CD4-positive, alpha-beta T cell treated with Interleukin-21 for 1 hour (primary cell): ENCODE measurements at regions not wholly inside any gene's neighbourhood (a gene's known extent, or its start where the extent isn't known, plus 50 kb on each side); places are given as distances from the start of the nearest gene placed in this dataset.

Experiments used
- DNase-seq: peaks from one replicate; pipeline ENCODE4 v3.0.0-alpha.2; 2020

DNA sequence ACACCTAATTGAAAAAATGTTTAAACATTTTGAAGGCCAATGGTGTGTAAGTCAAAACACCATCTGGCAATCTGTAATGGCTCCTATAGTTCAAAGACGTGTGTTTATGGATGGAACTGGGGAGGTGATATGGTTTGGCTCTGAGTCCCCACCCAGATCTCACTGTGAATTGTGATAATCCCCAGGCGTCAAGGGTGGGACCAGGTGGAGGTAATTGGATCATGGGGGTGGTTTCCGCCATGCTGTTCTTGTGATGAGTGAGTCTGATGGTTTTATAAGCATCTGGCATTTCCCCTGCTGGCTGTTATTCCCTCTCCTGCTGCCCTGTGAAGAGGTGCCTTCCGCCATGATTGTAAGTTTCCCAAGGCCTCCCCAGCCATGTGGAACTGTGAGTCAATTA, 52.2 kb downstream of the ADRA2C start:
- DNase-seq, result no peak

DNA sequence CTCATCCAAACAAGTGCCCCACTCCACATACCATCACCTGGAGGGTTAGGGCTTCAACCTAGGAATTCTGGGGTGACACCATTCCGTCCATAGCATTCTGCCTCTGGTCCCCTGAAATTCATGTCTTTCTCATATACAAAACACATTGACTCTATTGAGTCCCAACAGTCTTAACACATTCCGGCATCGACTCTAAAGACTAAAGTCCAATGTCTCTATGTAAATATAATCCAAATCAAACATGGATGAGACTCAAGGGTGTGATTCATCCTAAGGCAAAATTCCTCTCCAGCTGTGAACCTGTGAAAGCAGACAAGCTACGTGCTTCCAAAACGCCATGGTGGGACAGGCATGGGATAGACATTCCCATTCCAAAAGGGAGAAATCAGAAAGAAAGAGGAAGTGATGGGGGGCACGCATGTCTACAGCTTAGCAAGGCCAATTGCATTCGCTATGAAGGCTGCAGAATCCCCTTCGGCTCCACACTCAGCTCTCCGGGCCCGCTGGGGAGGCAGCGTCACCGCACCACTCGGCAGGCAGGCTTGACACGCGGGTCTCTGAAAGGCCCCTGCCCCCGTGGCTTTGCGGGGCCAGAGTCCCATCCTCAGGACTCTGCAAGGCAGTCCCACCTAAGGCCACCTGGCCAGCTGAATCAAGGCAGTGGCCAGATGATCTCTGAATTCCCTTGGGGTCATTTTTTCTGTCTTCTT, 53.2 kb downstream of the ADRA2C start:
- no peak for DNase-seq

DNA sequence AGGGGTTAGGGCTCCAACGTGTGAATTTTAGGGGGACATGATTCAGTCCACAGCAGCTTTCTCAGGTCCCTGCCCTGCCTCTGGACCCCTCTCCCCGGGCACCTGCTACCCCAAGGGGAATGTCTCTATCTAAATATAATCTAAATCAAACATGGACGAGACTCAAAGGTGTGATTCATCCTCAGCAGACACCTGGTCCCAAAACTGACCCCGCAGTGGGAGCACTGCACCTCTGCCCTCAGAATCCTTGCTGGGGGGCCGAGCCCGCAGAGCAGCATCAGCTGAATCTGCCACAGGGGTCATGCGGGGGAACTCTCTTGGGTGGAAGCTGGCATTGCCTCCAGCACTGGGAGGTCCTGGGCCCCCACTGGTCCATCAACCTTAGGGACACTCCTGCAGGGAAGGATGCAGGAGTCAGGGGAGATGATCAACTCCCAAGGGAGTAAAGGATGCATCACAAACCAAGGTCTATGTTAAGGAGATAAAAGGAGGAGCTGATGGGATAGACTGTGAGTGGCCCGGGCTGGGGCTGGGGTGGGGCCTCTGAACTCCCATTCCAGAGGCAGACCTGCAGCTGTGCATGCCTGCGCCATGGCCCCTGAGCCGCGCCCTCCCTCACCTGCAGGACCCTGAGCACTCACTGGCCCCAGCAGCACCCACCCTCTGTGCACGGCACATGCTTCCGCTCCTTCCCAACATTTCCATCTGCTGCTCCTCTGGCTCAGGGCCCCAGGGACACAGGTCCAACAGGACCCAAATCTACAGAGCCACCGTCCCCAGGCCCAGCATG, 54.0 kb downstream of the ADRA2C start:
- DNase-seq, result no peak

DNA sequence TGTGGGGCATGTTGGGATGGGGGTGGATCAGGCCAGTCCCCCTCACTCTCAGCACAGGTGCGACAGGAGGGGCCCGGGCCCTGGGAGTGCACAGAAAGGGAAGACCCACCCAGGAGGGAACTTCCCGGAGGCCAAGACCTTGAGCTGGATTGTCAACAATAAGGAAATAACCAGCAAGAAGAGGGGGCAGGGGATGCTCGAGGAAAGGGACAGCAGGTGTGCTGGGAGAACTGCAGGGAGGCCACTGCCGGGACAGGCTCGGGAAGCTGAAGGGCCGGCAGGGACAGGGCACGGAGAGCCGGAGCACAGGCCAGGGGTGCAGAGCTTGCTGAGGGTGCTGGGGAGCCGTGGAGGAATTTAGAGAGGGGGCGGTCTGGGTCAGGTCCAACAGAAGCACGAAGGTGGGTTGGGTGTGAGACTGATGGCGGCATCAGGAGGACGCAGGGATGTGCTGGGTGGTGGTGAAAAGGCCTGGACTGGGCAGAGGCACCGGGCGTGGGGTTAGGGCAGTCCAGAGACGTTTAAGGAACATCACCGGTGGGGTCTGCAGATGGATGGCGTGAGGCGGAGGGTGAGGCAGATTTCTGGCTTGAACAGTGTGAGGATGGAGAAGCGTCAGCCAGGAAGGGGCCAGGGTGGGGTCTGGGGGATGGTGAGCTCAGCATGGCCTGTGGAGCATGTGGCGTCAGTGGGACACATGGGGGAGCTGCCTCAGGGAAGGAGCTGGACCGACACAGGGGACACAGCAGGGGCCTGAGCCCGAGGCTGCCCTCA, 54.8 kb downstream of the ADRA2C start:
- DNase-seq, result no peak

DNA sequence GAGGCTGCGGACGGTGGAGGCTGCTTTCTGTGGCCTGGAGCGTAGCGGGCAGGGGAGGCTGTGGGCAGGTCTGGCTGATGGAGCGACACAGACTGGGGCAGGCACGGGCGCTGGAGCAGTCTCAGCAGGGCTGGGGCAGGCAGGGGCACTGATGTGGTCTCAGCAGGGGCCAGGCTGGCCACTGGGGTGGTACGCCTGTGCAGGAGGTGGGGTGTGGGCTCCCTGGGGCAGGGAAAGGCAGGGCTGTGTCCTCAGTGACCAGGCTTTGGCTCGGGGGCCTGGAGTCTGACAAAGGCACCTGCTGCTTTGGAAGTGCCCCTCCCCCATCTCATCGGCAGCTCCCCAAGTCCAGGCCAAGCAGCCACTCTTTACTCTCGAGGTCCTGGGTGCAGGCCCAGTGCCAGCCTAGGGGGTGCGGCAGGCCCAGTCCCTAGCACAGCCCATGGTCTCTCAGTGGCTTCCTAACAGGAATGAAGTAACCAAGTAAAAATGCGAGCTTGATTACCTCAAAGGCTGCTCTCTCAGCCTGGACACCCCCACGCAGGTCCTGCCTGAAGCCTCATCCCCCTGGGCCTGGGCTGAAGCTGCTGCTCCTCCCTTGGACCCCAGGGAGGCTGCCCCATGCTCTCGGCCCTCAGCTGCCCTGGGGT, 55.5 kb downstream of the ADRA2C start:
- DNase-seq, result no peak

DNA sequence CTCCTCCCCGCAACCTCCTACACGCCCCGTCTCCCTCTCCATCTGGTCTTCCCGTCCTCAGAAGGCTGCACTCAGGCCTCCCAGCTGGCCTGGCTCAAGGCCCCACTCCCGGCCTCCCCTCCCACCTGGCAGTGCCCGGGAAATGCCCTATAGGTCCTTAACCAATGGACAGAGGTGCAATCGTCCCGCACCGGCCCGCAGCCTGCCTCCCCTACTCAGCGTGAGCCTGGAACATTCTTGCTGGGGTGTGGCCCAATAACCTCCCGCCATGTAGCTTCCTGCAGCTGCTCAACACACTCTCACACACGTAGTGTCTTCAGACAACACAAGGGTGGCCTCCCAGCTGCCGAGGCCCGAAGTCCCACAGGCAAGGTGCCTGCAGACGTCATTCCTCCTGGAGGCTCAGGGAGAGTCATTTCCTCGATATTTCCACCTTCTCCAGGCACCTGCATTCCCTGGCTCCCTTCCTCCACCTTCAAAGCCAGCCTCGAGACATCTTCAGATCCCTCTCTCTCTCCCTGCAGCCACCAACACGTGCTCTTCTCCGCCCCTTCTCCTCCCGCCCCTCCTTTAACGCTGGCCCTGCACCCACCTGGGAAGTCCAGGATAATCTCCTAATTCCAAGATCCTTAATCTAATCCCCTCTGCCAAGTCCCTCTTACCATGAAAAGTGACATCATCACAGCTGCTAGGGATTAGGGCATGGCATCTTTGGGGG, 56.2 kb downstream of the ADRA2C start:
- DNase-seq, result no peak

GRCh38 chr4:3823496-3824341, 57.5 kb downstream of the ADRA2C start:
- DNase-seq, result no peak

DNA sequence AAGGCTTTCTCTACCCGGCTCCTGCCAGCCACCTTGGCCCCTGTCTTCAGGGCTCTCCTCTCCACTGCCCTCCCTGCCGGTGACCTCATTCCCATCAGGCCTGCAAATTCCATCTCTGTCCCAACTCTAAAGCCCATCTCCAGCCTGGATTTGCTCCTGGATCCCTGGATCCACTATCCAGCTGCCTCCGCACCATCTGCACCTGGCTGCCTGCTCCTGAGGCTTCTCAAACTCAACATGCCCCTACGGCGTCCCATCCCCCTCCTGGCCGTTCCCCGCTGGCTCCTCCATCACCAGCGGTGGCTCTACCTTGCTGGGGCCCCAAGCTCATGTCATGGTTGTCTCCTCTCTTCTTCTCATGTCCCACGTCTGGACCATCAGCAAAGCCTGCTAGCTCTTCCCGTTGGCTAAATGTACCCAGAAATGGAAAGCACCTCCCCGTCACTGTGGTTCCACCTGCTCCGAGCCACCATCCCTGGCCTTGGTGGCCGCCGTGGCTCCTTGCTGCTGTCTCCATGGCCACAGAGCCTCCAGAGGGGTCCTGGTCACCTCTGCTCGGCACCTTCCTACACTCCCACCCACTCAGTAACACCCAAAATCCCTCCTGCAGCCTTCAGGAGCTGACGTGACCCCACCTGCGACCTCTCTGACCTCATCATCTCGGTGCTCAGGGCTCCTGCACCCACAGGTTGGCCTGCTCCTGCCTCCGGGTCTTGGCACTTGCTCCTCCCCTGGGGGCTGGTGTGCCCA, 58.5 kb downstream of the ADRA2C start:
- DNase-seq, result no peak

- no peak for DNase-seq
Measured at GRCh38 chr4:3825530-3825929, 59.3 kb downstream of the ADRA2C start.

- no peak for DNase-seq
Measured at GRCh38 chr4:3826247-3827172, 60.3 kb downstream of the ADRA2C start.

DNA sequence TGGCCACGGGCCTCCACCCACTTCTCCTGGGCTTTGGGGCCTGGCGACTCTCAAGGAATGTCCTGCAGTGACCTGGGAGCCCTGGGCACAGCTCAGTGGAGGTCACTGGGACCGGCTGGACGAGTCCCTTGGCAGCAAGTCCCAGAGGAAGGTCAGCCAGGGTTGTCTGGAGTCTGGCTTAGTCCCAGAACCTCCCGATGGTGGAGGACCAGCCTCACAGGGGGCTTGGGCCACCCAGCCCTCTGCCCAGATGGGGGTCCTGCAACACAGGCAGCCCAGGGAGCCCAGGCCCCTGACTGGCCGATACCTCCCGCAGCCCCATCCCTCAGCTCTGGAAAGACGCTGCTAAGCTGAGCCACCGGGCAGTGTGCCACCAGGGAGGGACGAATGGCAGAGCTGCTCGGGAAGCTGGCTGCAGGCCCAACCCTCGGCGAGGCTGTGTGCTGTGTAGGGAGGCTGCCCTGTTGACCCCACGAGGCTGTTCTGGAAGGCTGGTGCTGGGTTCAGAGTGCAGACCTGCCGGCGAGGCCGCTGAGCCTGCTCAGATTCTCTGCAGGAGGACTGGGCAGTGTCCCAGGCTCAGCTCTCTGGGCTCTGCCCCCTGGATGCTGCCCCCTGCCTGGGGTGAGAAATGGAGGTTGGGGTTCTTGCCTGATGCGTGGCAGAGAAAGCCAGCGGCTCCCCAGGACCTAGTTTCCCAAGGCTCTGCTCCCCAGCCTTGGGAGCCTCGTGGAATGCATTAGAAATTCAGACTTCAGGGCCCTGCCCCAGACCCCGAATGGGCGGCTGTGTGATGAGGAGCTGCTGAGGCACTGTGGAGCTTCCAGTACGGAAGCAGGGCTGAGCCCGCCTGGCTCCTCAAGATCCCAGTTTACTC, 61.7 kb downstream of the ADRA2C start:
- DNase-seq, result no peak

DNA sequence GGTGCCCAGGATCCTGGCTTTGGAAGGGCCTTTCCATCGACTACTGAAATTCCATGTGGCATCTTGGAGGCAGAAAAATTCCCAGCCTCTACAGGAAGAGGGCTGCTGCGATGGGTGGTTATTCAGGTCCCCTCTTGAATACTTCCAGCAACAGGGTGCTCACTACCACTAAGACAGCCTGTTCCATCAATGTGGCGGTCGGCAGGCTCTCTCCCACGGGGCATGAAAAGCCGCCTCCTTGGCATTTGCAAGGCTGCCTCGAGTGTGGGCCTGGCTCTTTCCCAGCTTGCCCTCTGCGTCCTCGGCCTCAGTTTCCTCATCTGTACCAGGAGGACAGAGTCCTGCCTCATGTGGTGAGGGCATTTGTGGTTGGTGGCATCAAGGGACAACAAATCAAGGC, 62.4 kb downstream of the ADRA2C start:
- no peak for DNase-seq

DNA sequence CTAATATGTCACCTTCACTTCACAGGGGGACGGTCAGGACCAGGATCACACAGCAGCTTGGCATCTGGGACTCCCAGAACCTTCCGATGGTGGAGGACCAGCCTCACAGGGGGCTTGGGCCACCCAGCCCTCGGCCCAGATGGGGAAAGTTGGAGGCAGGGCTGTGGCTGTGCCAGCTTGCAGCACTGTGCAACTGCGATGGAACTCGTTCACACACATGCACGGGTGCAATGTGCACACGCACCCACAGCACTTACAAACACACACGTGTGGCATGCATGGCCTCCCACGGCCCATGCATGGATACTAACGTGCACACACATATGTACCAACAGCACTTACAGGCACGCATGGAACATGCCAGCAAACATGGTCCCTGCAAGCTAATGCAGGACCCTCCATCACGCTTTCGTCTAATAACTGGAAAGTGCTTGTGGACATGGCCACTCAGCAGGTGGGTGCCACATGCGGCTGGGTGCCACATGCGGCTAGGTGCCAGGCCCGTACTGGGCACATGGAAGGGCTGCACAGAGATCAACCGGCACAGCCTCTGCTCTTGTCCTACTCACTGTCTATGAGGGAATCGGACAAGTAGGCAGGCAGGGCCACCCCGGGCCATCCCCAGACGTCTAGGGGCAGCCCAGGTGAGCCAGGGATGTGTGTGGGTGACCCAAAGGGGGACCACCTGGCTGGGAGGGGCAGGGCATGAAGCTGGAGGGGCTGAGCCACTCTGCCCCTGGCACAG, 63.2 kb downstream of the ADRA2C start:
- no peak for DNase-seq

DNA sequence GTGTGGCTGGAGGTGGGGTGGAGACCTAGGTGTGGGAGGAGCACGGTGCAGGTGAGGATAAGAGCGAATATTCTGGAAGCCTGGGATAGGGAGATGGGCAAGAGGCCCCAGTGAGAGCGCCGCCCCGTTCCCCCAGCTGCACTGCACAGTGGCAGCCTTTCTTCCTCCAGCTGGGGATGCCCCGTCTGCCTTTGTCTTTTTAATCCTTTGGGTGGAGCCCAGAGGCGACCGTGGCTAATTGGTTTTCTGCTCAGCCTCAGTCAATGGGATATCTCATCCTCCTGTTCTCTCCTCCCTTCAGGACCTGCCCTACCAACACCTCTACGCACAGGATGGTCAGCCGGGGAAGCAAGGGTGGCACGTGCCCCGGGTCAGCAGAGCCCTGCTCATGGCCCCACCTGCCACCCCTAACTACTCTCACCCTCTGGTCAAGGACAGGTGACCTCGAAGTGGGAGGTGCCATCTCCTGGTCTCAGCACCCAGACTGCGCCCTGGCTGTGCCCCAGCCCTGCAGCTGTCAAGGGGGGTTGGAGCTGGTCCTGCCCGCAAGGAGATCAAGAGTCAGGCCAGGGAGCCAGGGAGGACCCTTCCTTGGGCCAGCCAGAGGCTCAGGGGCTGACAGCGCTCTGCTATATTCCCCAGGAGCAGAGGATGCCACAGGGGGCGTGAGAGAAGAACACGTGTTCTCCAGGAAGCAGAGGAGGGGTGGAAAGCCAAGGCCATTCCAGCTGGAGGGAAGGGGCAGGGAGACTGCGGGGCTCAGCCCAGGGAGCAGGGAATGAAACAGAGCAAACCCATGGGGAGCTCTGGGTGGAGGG, 64.0 kb downstream of the ADRA2C start:
- DNase-seq, result no peak

DNA sequence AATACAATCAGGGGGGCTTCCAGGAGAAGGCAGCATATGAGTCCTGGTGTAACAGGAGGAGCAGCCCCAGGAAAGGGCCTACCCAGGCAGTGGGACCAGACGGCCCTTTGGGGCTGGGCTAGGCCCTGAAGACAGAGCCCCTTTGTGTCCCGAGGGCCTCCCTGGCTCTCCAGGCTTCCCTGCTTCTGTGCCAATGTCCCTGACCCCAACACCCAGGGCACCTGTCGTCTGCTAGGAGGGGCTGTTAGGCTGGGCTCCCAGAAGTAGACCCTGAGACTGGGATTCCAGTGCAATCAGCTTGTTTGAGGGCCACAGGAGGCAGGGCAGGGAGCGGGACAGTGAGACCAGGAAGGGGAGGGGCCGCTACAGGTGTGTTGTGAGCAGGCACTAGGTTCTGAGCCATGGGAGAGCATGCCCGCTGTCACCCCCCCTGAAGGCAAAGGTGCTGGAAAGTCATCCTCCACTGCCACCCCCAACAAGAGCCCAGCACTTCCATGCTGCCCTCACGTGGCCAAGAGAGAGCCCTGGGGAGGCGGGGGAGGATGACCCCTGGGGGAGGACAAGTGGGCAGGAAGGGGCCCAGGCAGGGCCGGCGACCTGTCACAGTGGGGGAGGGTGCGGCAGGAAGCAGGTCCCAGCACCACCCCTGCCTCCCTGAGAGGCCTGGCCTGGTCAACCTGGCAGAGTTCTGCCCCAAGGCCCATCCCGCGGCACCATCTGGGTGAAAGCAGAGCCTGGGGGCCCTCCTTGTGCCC, 64.8 kb downstream of the ADRA2C start:
- DNase-seq, result no peak

- DNase-seq, result no peak
Measured at GRCh38 chr4:3831529-3832150, 65.5 kb downstream of the ADRA2C start.
